ENCODE measurements at regions not wholly inside any gene's neighbourhood (a gene's known extent, or its start where the extent isn't known, plus 50 kb on each side); places are given as distances from the start of the nearest gene placed in this dataset.

- H4K20me1 ChIP-seq (replicated peaks in 1 of 2; ENCODE audit: control insufficient read depth in 1 of 2, insufficient read depth in 2 of 2, low read length in 2 of 2): no peaks in the 10 kb centered on the region
- H3K36me3 ChIP-seq (ENCODE audit: control insufficient read depth in 2 of 4, insufficient read depth in 4 of 4, low read length in 3 of 4): no peaks in the 10 kb centered on the region
- no peaks in the 10 kb centered on the region for H3K79me1 ChIP-seq (ENCODE audit: low read depth, low read length)
- H2AFZ ChIP-seq (ENCODE audit: low read length): no peak overlapping the region
- no peak for DNase-seq (ENCODE audit: low read depth in 1 of 2, low spot score in 2 of 2)
- no peak overlapping the region for H4K8ac ChIP-seq (ENCODE audit: extremely low read depth, insufficient read depth, low read length)
- ChIA-PET POLR2A (ENCODE audit: partially characterized antibody) (interaction anchor here (1.5 kb wide), 1 partner anchor 14 kb away, joined by 7 read pairs; no protein-coding TSS in a partner anchor), CTCF (ENCODE audit: partially characterized antibody) (interaction anchor here (1.9 kb wide), 1 partner anchor 9 kb away, joined by 4 read pairs; no protein-coding TSS in a partner anchor)
- H4K91ac ChIP-seq (replicated peaks; ENCODE audit: insufficient read length, low read length): no peak overlapping the region
- H3K4ac ChIP-seq (replicated peaks; ENCODE audit: insufficient read length, low read depth, low read length): no peak overlapping the region
- H3K4me3 ChIP-seq (ENCODE audit: extremely low read depth in 1 of 4, insufficient read depth in 2 of 4, low read depth in 3 of 4, low read length in 4 of 4): no peak overlapping the region
- FAIRE-seq: no peak
- H3K56ac ChIP-seq (replicated peaks; ENCODE audit: insufficient read length, low read depth, low read length): no peak overlapping the region
- H2AK5ac ChIP-seq (ENCODE audit: low read depth, low read length): no peak overlapping the region
- H2BK12ac ChIP-seq (ENCODE audit: low read depth, low read length): no peak overlapping the region
- no peak overlapping the region; the same call in 1 of the 2 replicates for H3K18ac ChIP-seq (ENCODE audit: extremely low read depth, low read length)
- H3K9me3 ChIP-seq (ENCODE audit: insufficient read depth in 2 of 2, low read depth in 1 of 2, low read length in 1 of 2): 0 out of 4 replicates have a peak, but pooled peaks cover 0 to 4% of the 10 kb centered on the region in 2 experiments
- no peak overlapping the region for H3K23ac ChIP-seq (ENCODE audit: insufficient read length)
- no peak overlapping the region for H3K9ac ChIP-seq (replicated peaks in 1 of 4; ENCODE audit: extremely low read depth in 1 of 4, low read depth in 3 of 4, low read length in 3 of 4)
- TF ChIP-seq MAX (IDR thresholded peaks at IDR 0.05) (no peak), CBX8 (IDR thresholded peaks at IDR 0.05; ENCODE audit: borderline replicate concordance, low read depth, low read length) (no peak), KDM4A (IDR thresholded peaks at IDR 0.05; ENCODE audit: low read depth, low read length, severe bottlenecking) (no peak), BRCA1 (IDR thresholded peaks at IDR 0.05; ENCODE audit: low read depth, low read length) (no peak), TAF7 (optimal IDR thresholded peaks at IDR 0.05; ENCODE audit: borderline replicate concordance, low read depth, low read length) (no peak), MAFK (IDR thresholded peaks at IDR 0.05; ENCODE audit: low read depth, low read length) (no peak), ATF3 (IDR thresholded peaks at IDR 0.05; ENCODE audit: insufficient read depth, low read depth, low read length) (no peak), ZNF274 (IDR thresholded peaks at IDR 0.05; ENCODE audit: borderline replicate concordance, extremely low read depth, low read length) (no peak), RBBP5 (IDR thresholded peaks at IDR 0.05; ENCODE audit: borderline replicate concordance, low read depth, low read length) (no peak), CHD1 (IDR thresholded peaks at IDR 0.05; ENCODE audit: low read depth, low read length) (no peak), CTBP2 (IDR thresholded peaks at IDR 0.05; ENCODE audit: borderline replicate concordance, insufficient read depth, insufficient read length, low read length) (no peak), SIX5 (IDR thresholded peaks at IDR 0.05; ENCODE audit: low read depth, low read length) (no peak), EP300 (IDR thresholded peaks at IDR 0.05; ENCODE audit: borderline replicate concordance in 1 of 2, low read depth in 2 of 2, low read length in 2 of 2) (no peak)
- H3K4me1 ChIP-seq (replicated peaks in 1 of 4; ENCODE audit: control insufficient read depth in 3 of 4, insufficient read depth in 4 of 4, low read length in 3 of 4): peaks cover 0 to 5% (median 2%) of the 10 kb centered on the region in 4 experiments; a peak in 3 of 7 replicates
- H2BK5ac ChIP-seq (ENCODE audit: low read depth, low read length): no peak overlapping the region
- H3K27ac ChIP-seq (ENCODE audit: low read depth, low read length): no peak overlapping the region
- H4K5ac ChIP-seq (ENCODE audit: insufficient read length, low read depth, low read length): no peak overlapping the region
- no peak overlapping the region for H3K14ac ChIP-seq (ENCODE audit: insufficient read length)
- no peak overlapping the region for H3K4me2 ChIP-seq (ENCODE audit: insufficient read depth in 1 of 2, low read depth in 2 of 2, low read length in 2 of 2)
- H2BK120ac ChIP-seq (replicated peaks; ENCODE audit: low read depth, low read length): no peak overlapping the region
- no peaks in the 10 kb centered on the region for H3K79me2 ChIP-seq (ENCODE audit: control insufficient read depth in 1 of 2, insufficient read depth in 2 of 2, low read length in 2 of 2)
- H3K23me2 ChIP-seq (ENCODE audit: low read depth, low read length): no peaks in the 10 kb centered on the region
- no peak overlapping the region for H2BK20ac ChIP-seq (ENCODE audit: low read length)
- H3K27me3 ChIP-seq (replicated peaks in 1 of 4; ENCODE audit: control insufficient read depth in 3 of 4, extremely low read depth in 1 of 4, insufficient read depth in 3 of 4, low read length in 3 of 4): no peaks in the 10 kb centered on the region
- no peak overlapping the region for H2BK15ac ChIP-seq (ENCODE audit: low read length)
Measured at GRCh38 chr2:208892203-208892602, 485.6 kb downstream of the PTH2R start.
